HepG2 (cell line): ENCODE measurements at regions not wholly inside any gene's neighbourhood (a gene's known extent, or its start where the extent isn't known, plus 50 kb on each side); places are given as distances from the start of the nearest gene placed in this dataset.
A peak's percentile ranks its signal among the peaks of the same experiment; 100 is the strongest.

Experiments
- HBP1 ChIP-seq: IDR thresholded peaks from 2 replicates; pipeline ENCODE4 v1.6.1; 2016; ENCODE audit warnings: low read depth, control low read depth
- JUND ChIP-seq: sonication (generic); formaldehyde crosslinking; IDR thresholded peaks from 2 replicates; pipeline ENCODE4 v1.8.0; 2022; ENCODE audit warnings: mild to moderate bottlenecking, missing genetic modification reagents
- KLF16 ChIP-seq, 2 experiments: sonication (generic) in 1 of 2; formaldehyde crosslinking in 1 of 2; IDR thresholded peaks; 2 replicates each; pipeline versions ENCODE4 v1.6.1 to v1.8.0; 2016 to 2023; ENCODE audit warnings: missing genetic modification reagents in 2 of 2, missing compliant biosample characterization in 1 of 2
- NFYB ChIP-seq: sonication (generic); formaldehyde crosslinking; IDR thresholded peaks from 2 replicates; pipeline ENCODE4 v1.4.0; 2020; ENCODE audit warnings: missing genetic modification reagents
- PCBP1 ChIP-seq: fragments of 200-400 bp; formaldehyde crosslinking; IDR thresholded peaks from 2 replicates; pipeline ENCODE4 v1.6.1; 2017; ENCODE audit warnings: mild to moderate bottlenecking, low read depth, low read length, borderline replicate concordance
- REPIN1 ChIP-seq: sonication (generic); formaldehyde crosslinking; IDR thresholded peaks from 2 replicates; pipeline ENCODE4 v1.8.0; 2022; ENCODE audit warnings: missing genetic modification reagents, low read depth, mild to moderate bottlenecking, borderline replicate concordance
- SRSF9 ChIP-seq: fragments of 200-400 bp; formaldehyde crosslinking; IDR thresholded peaks from 2 replicates; pipeline ENCODE4 v1.6.1; 2018; ENCODE audit warnings: borderline replicate concordance, mild to moderate bottlenecking, low read depth, low read length; ENCODE audit not compliant: insufficient read depth, poor library complexity, severe bottlenecking
- TBP ChIP-seq: sonication (generic); formaldehyde crosslinking; IDR thresholded peaks from 2 replicates; pipeline ENCODE4 v1.5.0; 2020; ENCODE audit warnings: missing genetic modification reagents
- XBP1 ChIP-seq: sonication (generic); formaldehyde crosslinking; IDR thresholded peaks from 2 replicates; pipeline ENCODE4 v1.5.0; 2020; ENCODE audit warnings: missing genetic modification reagents
- ZNF329 ChIP-seq: sonication (generic); formaldehyde crosslinking; IDR thresholded peaks from 2 replicates; pipeline ENCODE4 v1.9.0; 2021; ENCODE audit warnings: low read depth, mild to moderate bottlenecking, missing genetic modification reagents
- ZNF547 ChIP-seq: sonication (generic); formaldehyde crosslinking; IDR thresholded peaks from 2 replicates; pipeline ENCODE4 v1.5.1; 2020; ENCODE audit warnings: mild to moderate bottlenecking, missing genetic modification reagents
- ZNF710 ChIP-seq: sonication (generic); formaldehyde crosslinking; IDR thresholded peaks from 2 replicates; pipeline ENCODE4 v1.5.0; 2020; ENCODE audit warnings: mild to moderate bottlenecking, missing genetic modification reagents, borderline replicate concordance
- ZNF746 ChIP-seq: sonication (generic); formaldehyde crosslinking; IDR thresholded peaks from 2 replicates; pipeline ENCODE4 v1.8.0; 2022; ENCODE audit warnings: mild to moderate bottlenecking, missing genetic modification reagents
- TF ChIP-seq, protein P1 (sequence below): sonication (generic); formaldehyde crosslinking; IDR thresholded peaks from 2 replicates; pipeline ENCODE4 v1.4.0; 2020; ENCODE audit warnings: missing genetic modification reagents, mild to moderate bottlenecking, borderline replicate concordance
- TF ChIP-seq, protein P2 (sequence below): sonication (generic); formaldehyde crosslinking; IDR thresholded peaks from 2 replicates; pipeline ENCODE4 v1.4.0; 2020; ENCODE audit warnings: missing genetic modification reagents, borderline replicate concordance
- TF ChIP-seq, protein P3 (sequence below): sonication (generic); formaldehyde crosslinking; conservative IDR thresholded peaks from 2 replicates; pipeline ENCODE4 v1.5.0; 2020; ENCODE audit warnings: missing genetic modification reagents

GRCh38 chr20:50258790-50259483, 68.3 kb downstream of the CEBPB start (continued):
- TF ChIP-seq ZNF547 (CRISPR knock-in tag) (peak; percentile 42; the same call in 1 of the 2 replicates), REPIN1 (CRISPR knock-in tag) (no peak), NFYB (no peak), ZNF329 (CRISPR knock-in tag) (no peak), PCBP1 (no peak), JUND (CRISPR knock-in tag) (no peak), HBP1 (no peak), XBP1 (no peak), SRSF9 (no peak), ZNF710 (no peak), KLF16 (CRISPR knock-in tag; IDR thresholded peaks at IDR 0.05) (no peak), TBP (CRISPR knock-in tag) (no peak), ZNF746 (CRISPR knock-in tag) (no peak)
- TF ChIP-seq, protein P1, sequence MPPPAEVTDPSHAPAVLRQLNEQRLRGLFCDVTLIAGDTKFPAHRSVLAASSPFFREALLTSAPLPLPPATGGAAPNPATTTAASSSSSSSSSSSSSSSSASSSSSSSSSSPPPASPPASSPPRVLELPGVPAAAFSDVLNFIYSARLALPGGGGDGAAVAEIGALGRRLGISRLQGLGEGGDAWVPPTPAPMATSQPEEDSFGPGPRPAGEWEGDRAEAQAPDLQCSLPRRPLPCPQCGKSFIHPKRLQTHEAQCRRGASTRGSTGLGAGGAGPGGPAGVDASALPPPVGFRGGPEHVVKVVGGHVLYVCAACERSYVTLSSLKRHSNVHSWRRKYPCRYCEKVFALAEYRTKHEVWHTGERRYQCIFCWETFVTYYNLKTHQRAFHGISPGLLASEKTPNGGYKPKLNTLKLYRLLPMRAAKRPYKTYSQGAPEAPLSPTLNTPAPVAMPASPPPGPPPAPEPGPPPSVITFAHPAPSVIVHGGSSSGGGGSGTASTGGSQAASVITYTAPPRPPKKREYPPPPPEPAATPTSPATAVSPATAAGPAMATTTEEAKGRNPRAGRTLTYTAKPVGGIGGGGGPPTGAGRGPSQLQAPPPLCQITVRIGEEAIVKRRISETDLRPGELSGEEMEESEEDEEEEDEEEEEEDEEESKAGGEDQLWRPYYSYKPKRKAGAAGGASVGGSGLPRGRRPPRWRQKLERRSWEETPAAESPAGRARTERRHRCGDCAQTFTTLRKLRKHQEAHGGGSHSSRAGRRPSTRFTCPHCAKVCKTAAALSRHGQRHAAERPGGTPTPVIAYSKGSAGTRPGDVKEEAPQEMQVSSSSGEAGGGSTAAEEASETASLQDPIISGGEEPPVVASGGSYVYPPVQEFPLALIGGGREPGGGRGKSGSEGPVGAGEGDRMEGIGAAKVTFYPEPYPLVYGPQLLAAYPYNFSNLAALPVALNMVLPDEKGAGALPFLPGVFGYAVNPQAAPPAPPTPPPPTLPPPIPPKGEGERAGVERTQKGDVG, result no peak
- TF ChIP-seq, protein P2, sequence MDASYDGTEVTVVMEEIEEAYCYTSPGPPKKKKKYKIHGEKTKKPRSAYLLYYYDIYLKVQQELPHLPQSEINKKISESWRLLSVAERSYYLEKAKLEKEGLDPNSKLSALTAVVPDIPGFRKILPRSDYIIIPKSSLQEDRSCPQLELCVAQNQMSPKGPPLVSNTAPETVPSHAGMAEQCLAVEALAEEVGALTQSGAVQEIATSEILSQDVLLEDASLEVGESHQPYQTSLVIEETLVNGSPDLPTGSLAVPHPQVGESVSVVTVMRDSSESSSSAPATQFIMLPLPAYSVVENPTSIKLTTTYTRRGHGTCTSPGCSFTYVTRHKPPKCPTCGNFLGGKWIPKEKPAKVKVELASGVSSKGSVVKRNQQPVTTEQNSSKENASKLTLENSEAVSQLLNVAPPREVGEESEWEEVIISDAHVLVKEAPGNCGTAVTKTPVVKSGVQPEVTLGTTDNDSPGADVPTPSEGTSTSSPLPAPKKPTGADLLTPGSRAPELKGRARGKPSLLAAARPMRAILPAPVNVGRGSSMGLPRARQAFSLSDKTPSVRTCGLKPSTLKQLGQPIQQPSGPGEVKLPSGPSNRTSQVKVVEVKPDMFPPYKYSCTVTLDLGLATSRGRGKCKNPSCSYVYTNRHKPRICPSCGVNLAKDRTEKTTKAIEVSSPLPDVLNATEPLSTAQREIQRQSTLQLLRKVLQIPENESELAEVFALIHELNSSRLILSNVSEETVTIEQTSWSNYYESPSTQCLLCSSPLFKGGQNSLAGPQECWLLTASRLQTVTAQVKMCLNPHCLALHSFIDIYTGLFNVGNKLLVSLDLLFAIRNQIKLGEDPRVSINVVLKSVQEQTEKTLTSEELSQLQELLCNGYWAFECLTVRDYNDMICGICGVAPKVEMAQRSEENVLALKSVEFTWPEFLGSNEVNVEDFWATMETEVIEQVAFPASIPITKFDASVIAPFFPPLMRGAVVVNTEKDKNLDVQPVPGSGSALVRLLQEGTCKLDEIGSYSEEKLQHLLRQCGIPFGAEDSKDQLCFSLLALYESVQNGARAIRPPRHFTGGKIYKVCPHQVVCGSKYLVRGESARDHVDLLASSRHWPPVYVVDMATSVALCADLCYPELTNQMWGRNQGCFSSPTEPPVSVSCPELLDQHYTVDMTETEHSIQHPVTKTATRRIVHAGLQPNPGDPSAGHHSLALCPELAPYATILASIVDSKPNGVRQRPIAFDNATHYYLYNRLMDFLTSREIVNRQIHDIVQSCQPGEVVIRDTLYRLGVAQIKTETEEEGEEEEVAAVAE (CRISPR knock-in tag), result no peak
- TF ChIP-seq, protein P3, sequence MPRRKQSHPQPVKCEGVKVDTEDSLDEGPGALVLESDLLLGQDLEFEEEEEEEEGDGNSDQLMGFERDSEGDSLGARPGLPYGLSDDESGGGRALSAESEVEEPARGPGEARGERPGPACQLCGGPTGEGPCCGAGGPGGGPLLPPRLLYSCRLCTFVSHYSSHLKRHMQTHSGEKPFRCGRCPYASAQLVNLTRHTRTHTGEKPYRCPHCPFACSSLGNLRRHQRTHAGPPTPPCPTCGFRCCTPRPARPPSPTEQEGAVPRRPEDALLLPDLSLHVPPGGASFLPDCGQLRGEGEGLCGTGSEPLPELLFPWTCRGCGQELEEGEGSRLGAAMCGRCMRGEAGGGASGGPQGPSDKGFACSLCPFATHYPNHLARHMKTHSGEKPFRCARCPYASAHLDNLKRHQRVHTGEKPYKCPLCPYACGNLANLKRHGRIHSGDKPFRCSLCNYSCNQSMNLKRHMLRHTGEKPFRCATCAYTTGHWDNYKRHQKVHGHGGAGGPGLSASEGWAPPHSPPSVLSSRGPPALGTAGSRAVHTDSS, result no peak
